ENCODE measurements at regions not wholly inside any gene's neighbourhood (a gene's known extent, or its start where the extent isn't known, plus 50 kb on each side); places are given as distances from the start of the nearest gene placed in this dataset.

DNA sequence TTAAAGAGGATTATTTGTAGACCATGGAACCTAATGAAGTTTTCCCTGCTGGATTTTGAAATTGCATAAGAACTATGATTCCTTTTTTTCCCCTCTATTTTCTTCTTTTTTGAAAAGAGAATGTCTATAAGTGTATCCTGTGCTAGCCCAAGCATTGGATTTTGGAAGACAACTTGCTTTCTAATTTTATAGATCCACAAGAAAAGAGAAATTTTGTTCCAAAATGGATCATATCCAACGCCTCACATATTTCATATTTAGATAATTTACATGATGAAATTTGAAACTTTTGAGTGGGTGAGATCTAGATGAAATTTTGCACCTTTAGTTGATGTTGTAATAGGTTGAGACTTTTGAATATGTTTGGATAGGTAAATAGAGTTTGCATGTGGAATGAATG is 978.7 kb downstream of the MRPL39 start:
- TF ChIP-seq EZH2 (IDR thresholded peaks at IDR 0.05; ENCODE audit: borderline replicate concordance, low read depth, low read length, severe bottlenecking): no peak
- TF ChIP-seq, protein P1, sequence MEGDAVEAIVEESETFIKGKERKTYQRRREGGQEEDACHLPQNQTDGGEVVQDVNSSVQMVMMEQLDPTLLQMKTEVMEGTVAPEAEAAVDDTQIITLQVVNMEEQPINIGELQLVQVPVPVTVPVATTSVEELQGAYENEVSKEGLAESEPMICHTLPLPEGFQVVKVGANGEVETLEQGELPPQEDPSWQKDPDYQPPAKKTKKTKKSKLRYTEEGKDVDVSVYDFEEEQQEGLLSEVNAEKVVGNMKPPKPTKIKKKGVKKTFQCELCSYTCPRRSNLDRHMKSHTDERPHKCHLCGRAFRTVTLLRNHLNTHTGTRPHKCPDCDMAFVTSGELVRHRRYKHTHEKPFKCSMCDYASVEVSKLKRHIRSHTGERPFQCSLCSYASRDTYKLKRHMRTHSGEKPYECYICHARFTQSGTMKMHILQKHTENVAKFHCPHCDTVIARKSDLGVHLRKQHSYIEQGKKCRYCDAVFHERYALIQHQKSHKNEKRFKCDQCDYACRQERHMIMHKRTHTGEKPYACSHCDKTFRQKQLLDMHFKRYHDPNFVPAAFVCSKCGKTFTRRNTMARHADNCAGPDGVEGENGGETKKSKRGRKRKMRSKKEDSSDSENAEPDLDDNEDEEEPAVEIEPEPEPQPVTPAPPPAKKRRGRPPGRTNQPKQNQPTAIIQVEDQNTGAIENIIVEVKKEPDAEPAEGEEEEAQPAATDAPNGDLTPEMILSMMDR (IDR thresholded peaks at IDR 0.05; ENCODE audit: borderline replicate concordance, extremely low read depth, low read length, poor library complexity, severe bottlenecking): no peak

Data from DND-41 (cell line).